ENCODE measurements at regions not wholly inside any gene's neighbourhood (a gene's known extent, or its start where the extent isn't known, plus 50 kb on each side); places are given as distances from the start of the nearest gene placed in this dataset.

GRCh38 chr2:7115364-7115763, 198.2 kb downstream of the RNF144A start:
- H3K27me3 ChIP-seq: no peaks in the 10 kb centered on the region
- TF ChIP-seq, protein P1, sequence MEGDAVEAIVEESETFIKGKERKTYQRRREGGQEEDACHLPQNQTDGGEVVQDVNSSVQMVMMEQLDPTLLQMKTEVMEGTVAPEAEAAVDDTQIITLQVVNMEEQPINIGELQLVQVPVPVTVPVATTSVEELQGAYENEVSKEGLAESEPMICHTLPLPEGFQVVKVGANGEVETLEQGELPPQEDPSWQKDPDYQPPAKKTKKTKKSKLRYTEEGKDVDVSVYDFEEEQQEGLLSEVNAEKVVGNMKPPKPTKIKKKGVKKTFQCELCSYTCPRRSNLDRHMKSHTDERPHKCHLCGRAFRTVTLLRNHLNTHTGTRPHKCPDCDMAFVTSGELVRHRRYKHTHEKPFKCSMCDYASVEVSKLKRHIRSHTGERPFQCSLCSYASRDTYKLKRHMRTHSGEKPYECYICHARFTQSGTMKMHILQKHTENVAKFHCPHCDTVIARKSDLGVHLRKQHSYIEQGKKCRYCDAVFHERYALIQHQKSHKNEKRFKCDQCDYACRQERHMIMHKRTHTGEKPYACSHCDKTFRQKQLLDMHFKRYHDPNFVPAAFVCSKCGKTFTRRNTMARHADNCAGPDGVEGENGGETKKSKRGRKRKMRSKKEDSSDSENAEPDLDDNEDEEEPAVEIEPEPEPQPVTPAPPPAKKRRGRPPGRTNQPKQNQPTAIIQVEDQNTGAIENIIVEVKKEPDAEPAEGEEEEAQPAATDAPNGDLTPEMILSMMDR (IDR thresholded peaks at IDR 0.05): no peak
- TF ChIP-seq POLR2A (IDR thresholded peaks at IDR 0.05): no peak
- 46 to 84% (median 70%) methylated on average over 2 of the region's 2 CpGs for WGBS, 4 donors
- intact Hi-C loops (cut with DNase I): no loop called here
- no peak overlapping the region for H3K27ac ChIP-seq
- H3K9me3 ChIP-seq (replicated peaks in 1 of 3): no peaks in the 10 kb centered on the region
- H3K4me1 ChIP-seq (replicated peaks in 1 of 2): peaks cover 0 to 4% of the 10 kb centered on the region in 2 donors
- no peaks in the 10 kb centered on the region for H3K36me3 ChIP-seq (replicated peaks in 1 of 2)
- DNase-seq: no peak
- no peak overlapping the region for H3K4me3 ChIP-seq

DNA sequence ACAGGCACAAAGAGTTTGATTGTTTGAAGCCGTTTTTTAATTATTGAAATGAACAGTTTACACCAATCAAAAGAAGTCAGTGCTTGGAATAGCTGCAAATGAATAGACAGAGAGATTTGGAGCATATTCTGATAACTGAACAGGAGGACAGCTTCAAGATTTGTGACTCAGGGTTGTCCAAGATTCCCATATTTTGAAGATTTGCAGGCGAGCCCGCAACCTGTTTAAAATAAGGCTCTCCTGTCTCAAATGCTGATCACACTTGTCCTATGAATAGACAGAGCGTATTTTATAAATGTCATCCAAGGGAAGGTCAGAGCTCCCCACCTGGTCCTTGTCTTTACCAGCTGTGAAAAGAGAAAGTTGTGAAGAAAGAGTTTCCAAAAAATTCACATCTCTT, 198.7 kb downstream of the RNF144A start:
- DNase-seq: no peak
- peaks cover 0 to 4% of the 10 kb centered on the region in 2 donors for H3K4me1 ChIP-seq (replicated peaks in 1 of 2)
- intact Hi-C loops (cut with DNase I): no loop called here

DNA sequence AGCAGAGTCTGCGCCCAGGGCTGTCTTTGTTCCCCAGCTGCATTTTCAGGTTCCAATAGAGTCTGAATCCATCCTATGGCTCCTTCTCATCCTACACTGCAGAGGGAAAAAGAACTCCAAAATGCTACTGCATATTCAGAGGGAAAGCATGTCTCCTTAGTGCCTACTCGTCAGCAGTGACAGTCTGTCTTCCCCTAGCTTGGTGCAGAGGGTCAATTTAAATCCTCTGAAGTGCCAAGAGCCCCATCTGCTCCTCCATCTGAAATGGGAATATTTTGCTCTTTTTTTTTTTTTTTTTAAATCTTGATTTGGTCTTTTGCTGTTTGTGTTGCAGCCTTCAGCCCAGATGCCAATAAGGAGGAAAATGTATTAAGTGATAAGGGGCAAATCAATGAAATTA, 199.3 kb downstream of the RNF144A start:
- no peaks in the 10 kb centered on the region for H3K27me3 ChIP-seq

More for the DNA sequence above, 198.7 kb downstream of the RNF144A start:
- H3K36me3 ChIP-seq (replicated peaks in 1 of 2): no peaks in the 10 kb centered on the region
- no peaks in the 10 kb centered on the region for H3K9me3 ChIP-seq (replicated peaks in 1 of 3)
- no peaks in the 10 kb centered on the region for H3K27me3 ChIP-seq
- 92 to 95% (median 94%) methylated on average over 4 of the region's 4 CpGs for WGBS, 4 donors
- TF ChIP-seq, protein P1 (IDR thresholded peaks at IDR 0.05): no peak
- TF ChIP-seq POLR2A (IDR thresholded peaks at IDR 0.05): no peak
- no peak overlapping the region for H3K4me3 ChIP-seq
- H3K27ac ChIP-seq: no peak overlapping the region

GRCh38 chr2:7117076-7117475, 199.9 kb downstream of the RNF144A start:
- Histone ChIP-seq H3K27ac (no peak overlapping the region), H3K4me3 (no peak overlapping the region), H3K27me3 (no peaks in the 10 kb centered on the region), H3K4me1 (replicated peaks in 1 of 2) (peaks cover 0 to 4% of the 10 kb centered on the region in 2 donors), H3K36me3 (replicated peaks in 1 of 2) (no peaks in the 10 kb centered on the region), H3K9me3 (replicated peaks in 1 of 3) (no peaks in the 10 kb centered on the region)
- DNase-seq: no peak
- 93 to 98% (median 95%) methylated on average over 8 of the region's 8 CpGs for WGBS, 4 donors
- no peak for TF ChIP-seq POLR2A (IDR thresholded peaks at IDR 0.05)
- TF ChIP-seq, protein P1 (IDR thresholded peaks at IDR 0.05): no peak
- intact Hi-C loops (cut with DNase I): no loop called here

More for the DNA sequence above, 199.3 kb downstream of the RNF144A start:
- H3K4me3 ChIP-seq: no peak overlapping the region
- H3K36me3 ChIP-seq (replicated peaks in 1 of 2): no peaks in the 10 kb centered on the region
- intact Hi-C loops (cut with DNase I): no loop called here
- H3K4me1 ChIP-seq (replicated peaks in 1 of 2): peaks cover 0 to 4% of the 10 kb centered on the region in 2 donors
- TF ChIP-seq, protein P1 (IDR thresholded peaks at IDR 0.05): no peak
- TF ChIP-seq POLR2A (IDR thresholded peaks at IDR 0.05): no peak
- 91 to 95% (median 94%) methylated on average over 2 of the region's 2 CpGs for WGBS, 4 donors
- H3K27ac ChIP-seq: no peak overlapping the region
- no peaks in the 10 kb centered on the region for H3K9me3 ChIP-seq (replicated peaks in 1 of 3)
- no peak for DNase-seq

Measured in adrenal gland (tissue), 9 donors.